Neural crest cell (in vitro differentiated cells): ENCODE measurements at regions not wholly inside any gene's neighbourhood (a gene's known extent, or its start where the extent isn't known, plus 50 kb on each side); places are given as distances from the start of the nearest gene placed in this dataset.
A peak's percentile ranks its signal among the peaks of the same experiment; 100 is the strongest.

Experiments
- DNase-seq: peaks from one replicate; pipeline ENCODE4 v3.0.0; 2021; ENCODE audit warnings: low read depth, mixed read lengths, low spot score
- H3K27ac Mint-ChIP-seq: one replicate; pipeline ENCODE4 v1.8.0; 2021; ENCODE audit warnings: mild to moderate bottlenecking, mixed read lengths; ENCODE audit not compliant: unreplicated experiment
- H3K27me3 Mint-ChIP-seq: 2 replicates; pipeline ENCODE4 v1.8.0; 2021; ENCODE audit warnings: low read depth, mild to moderate bottlenecking, mixed read lengths
- H3K36me3 Mint-ChIP-seq: 2 replicates; pipeline ENCODE4 v1.8.0; 2021; ENCODE audit warnings: low read depth, mild to moderate bottlenecking, mixed read lengths
- H3K4me1 Mint-ChIP-seq: 2 replicates; pipeline ENCODE4 v1.8.0; 2021; ENCODE audit warnings: mixed read lengths
- H3K4me3 Mint-ChIP-seq: one replicate; pipeline ENCODE4 v1.8.0; 2021; ENCODE audit warnings: mild to moderate bottlenecking, mixed read lengths
- H3K9me3 Mint-ChIP-seq: 2 replicates; pipeline ENCODE4 v1.8.0; 2021; ENCODE audit warnings: mixed read lengths
- CTCF ChIP-seq: fragments of 200-600 bp; sonication (generic); conservative IDR thresholded peaks from 2 replicates; pipeline ENCODE4 v1.5.0; 2021; ENCODE audit warnings: antibody characterized with exemption, mild to moderate bottlenecking

- H3K27me3 Mint-ChIP-seq = no peaks in the 10 kb centered on the region
- H3K27ac Mint-ChIP-seq = no peak overlapping the region
- TF ChIP-seq CTCF = no peak
- H3K4me3 Mint-ChIP-seq = no peak overlapping the region
- H3K4me1 Mint-ChIP-seq = peaks cover 12% of the 10 kb centered on the region
- H3K36me3 Mint-ChIP-seq = no peaks in the 10 kb centered on the region
- H3K9me3 Mint-ChIP-seq = no peaks in the 10 kb centered on the region
- no peak for DNase-seq
These were observed 135.1 kb downstream of the MRPL14 start for GRCh38 chr6:43992126-43992663.

GRCh38 chr6:43990627-43991619 is 136.3 kb downstream of the MRPL14 start:
- Mint-ChIP-seq H3K9me3 (no peaks in the 10 kb centered on the region), H3K27ac (peak overlapping the region; percentile 66), H3K36me3 (no peaks in the 10 kb centered on the region), H3K4me1 (peaks cover 12% of the 10 kb centered on the region), H3K27me3 (no peaks in the 10 kb centered on the region), H3K4me3 (no peak overlapping the region)
- no peak for DNase-seq
- TF ChIP-seq CTCF = no peak

GRCh38 chr6:43990275-43990626 is 137.0 kb downstream of the MRPL14 start:
- Mint-ChIP-seq H3K4me3 (no peak overlapping the region), H3K4me1 (peaks cover 12% of the 10 kb centered on the region), H3K27ac (no peak overlapping the region), H3K9me3 (no peaks in the 10 kb centered on the region), H3K36me3 (no peaks in the 10 kb centered on the region), H3K27me3 (no peaks in the 10 kb centered on the region)
- DNase-seq = no peak
- TF ChIP-seq CTCF = no peak

- H3K9me3 Mint-ChIP-seq = no peaks in the 10 kb centered on the region
- no peak overlapping the region for H3K4me3 Mint-ChIP-seq
- TF ChIP-seq CTCF = no peak
- H3K27me3 Mint-ChIP-seq = no peaks in the 10 kb centered on the region
- H3K36me3 Mint-ChIP-seq = no peaks in the 10 kb centered on the region
- H3K4me1 Mint-ChIP-seq = peaks cover 12% of the 10 kb centered on the region
- DNase-seq = no peak
- no peak overlapping the region for H3K27ac Mint-ChIP-seq
These were observed 137.6 kb downstream of the MRPL14 start for GRCh38 chr6:43989581-43990146.

GRCh38 chr6:43988801-43989200 is 138.5 kb downstream of the MRPL14 start:
- Mint-ChIP-seq H3K36me3 (no peaks in the 10 kb centered on the region), H3K9me3 (no peaks in the 10 kb centered on the region), H3K27ac (no peak overlapping the region), H3K27me3 (no peaks in the 10 kb centered on the region), H3K4me1 (peaks cover 12% of the 10 kb centered on the region), H3K4me3 (no peak overlapping the region)
- no peak for DNase-seq
- TF ChIP-seq CTCF = no peak
